Endothelial cell of umbilical vein (primary cell): ENCODE measurements at regions not wholly inside any gene's neighbourhood (a gene's known extent, or its start where the extent isn't known, plus 50 kb on each side); places are given as distances from the start of the nearest gene placed in this dataset.

Experiments used
- BruUV-seq: library from RNA; stranded (reverse); fragments of 400-500 nt; replicated peaks from 2 replicates; lab custom pipeline; 2021; lab: Mats Ljungman, UMichigan
- CTCF ChIA-PET: fragments of 300-600, 350-600 bp; sonication (Branson Sonifier 250); formaldehyde crosslinking; loops from one replicate; lab custom pipeline; 2021; ENCODE audit warnings: antibody characterized with exemption, inconsistent platforms; lab: Charles Lee
- POLR2A ChIA-PET: fragments of 300-600, 350-600 bp; sonication (Branson Sonifier 250); formaldehyde crosslinking; loops from one replicate; lab custom pipeline; 2021; ENCODE audit warnings: antibody characterized with exemption, inconsistent platforms; lab: Charles Lee
- DNase-seq: peaks from one replicate; pipeline ENCODE4 v3.0.0-alpha.2; 2011; ENCODE audit warnings: low read depth, low spot score
- FAIRE-seq: peaks from 2 replicates; lab custom pipeline; 2011; peaks lifted over from hg19 to GRCh38; lab: Jason Lieb, UNC
- H2AFZ ChIP-seq: 2 replicates; pipeline ENCODE4 v1.6.0; 2012; ENCODE audit warnings: low read depth, low read length, control low read depth, inconsistent platforms
- H3K27ac ChIP-seq: 2 replicates; pipeline ENCODE4 v1.5.1; 2011; ENCODE audit warnings: low read depth, mild to moderate bottlenecking, control low read depth, low read length, moderate library complexity; ENCODE audit not compliant: insufficient read depth
- H3K27me3 ChIP-seq, 2 experiments: 2 replicates each; pipeline versions ENCODE4 v1.6.0 to v1.6.1; 2011; ENCODE audit warnings: low read length in 2 of 2, mixed read lengths in 1 of 2; ENCODE audit not compliant: control insufficient read depth in 2 of 2, insufficient read depth in 2 of 2
- H3K36me3 ChIP-seq, 2 experiments: 2 replicates in 1 of 2; 3 replicates in 1 of 2; pipeline ENCODE4 v1.5.1; 2011; ENCODE audit warnings: low read length in 2 of 2, mild to moderate bottlenecking in 1 of 2, moderate library complexity in 1 of 2; ENCODE audit not compliant: control insufficient read depth in 2 of 2, insufficient read depth in 2 of 2; ENCODE audit errors: extremely low read depth in 1 of 2
- H3K4me1 ChIP-seq: 3 replicates; pipeline ENCODE4 v1.5.1; 2011; ENCODE audit warnings: mild to moderate bottlenecking, low read length; ENCODE audit not compliant: control insufficient read depth, insufficient read depth; ENCODE audit errors: extremely low read depth
- H3K4me2 ChIP-seq: 2 replicates; pipeline ENCODE4 v1.6.1; 2011; ENCODE audit warnings: low read length, control low read depth, mixed read lengths; ENCODE audit not compliant: insufficient read depth
- H3K4me3 ChIP-seq, 3 experiments: fragments of 200-600 bp in 1 of 3; sonication (generic), shearing (Covaris generic) in 1 of 3; replicated peaks in 1 of 3; 2 replicates each; pipeline ENCODE4 v1.5.1; 2011 to 2016; ENCODE audit warnings: control low read depth in 3 of 3, low read length in 3 of 3, mild to moderate bottlenecking in 2 of 3, inconsistent platforms in 1 of 3, low read depth in 1 of 3, moderate library complexity in 1 of 3; ENCODE audit not compliant: insufficient read depth in 1 of 3
- H3K79me2 ChIP-seq: 2 replicates; pipeline ENCODE4 v1.6.0; 2012; ENCODE audit warnings: low read length, inconsistent platforms; ENCODE audit not compliant: control insufficient read depth, insufficient read depth
- H3K9ac ChIP-seq: replicated peaks from 2 replicates; pipeline ENCODE3; 2011; ENCODE audit warnings: low read length, control low read depth; ENCODE audit not compliant: insufficient read depth; ENCODE audit errors: extremely low read depth
- H3K9me1 ChIP-seq: replicated peaks from 3 replicates; pipeline ENCODE4 v1.6.0; 2011; ENCODE audit warnings: mild to moderate bottlenecking, low read length; ENCODE audit not compliant: control insufficient read depth, insufficient read depth; ENCODE audit errors: extremely low read depth
- H3K9me3 ChIP-seq: replicated peaks from 2 replicates; pipeline ENCODE4 v1.5.1; 2012; ENCODE audit warnings: low read length, inconsistent platforms; ENCODE audit not compliant: control insufficient read depth, insufficient read depth
- H4K20me1 ChIP-seq: replicated peaks from 2 replicates; pipeline ENCODE3; 2011; ENCODE audit warnings: mild to moderate bottlenecking, low read length; ENCODE audit not compliant: control insufficient read depth, insufficient read depth; ENCODE audit errors: extremely low read depth
- CTCF ChIP-seq, 2 donors: IDR thresholded peaks; 1 replicate in 1 of 2; 2 replicates in 1 of 2; pipeline ENCODE4 v1.5.1; 2011; ENCODE audit warnings: low read length in 2 of 2, mild to moderate bottlenecking in 2 of 2, moderate library complexity in 2 of 2, control low read depth in 1 of 2, inconsistent platforms in 1 of 2, low read depth in 1 of 2; ENCODE audit not compliant: insufficient read depth in 1 of 2; ENCODE audit errors: extremely low read depth in 1 of 2
- EZH2 ChIP-seq: IDR thresholded peaks from 2 replicates; pipeline ENCODE4 v1.6.1; 2012; ENCODE audit warnings: borderline replicate concordance, low read depth, mild to moderate bottlenecking, moderate library complexity, low read length, inconsistent platforms; ENCODE audit not compliant: severe bottlenecking
- FOS ChIP-seq: IDR thresholded peaks from 2 replicates; pipeline ENCODE4 v1.6.1; 2011; ENCODE audit warnings: mild to moderate bottlenecking, low read length, moderate library complexity, borderline replicate concordance; ENCODE audit not compliant: insufficient read depth
- JUN ChIP-seq: IDR thresholded peaks from 2 replicates; pipeline ENCODE4 v1.6.1; 2011; ENCODE audit warnings: borderline replicate concordance, low read depth; ENCODE audit not compliant: insufficient read length, insufficient read depth
- MAX ChIP-seq: IDR thresholded peaks from 2 replicates; pipeline ENCODE4 v1.6.1; 2011; ENCODE audit not compliant: insufficient read depth, insufficient read length
- MYC ChIP-seq: IDR thresholded peaks from one replicate; pipeline ENCODE4 v1.6.1; 2011; ENCODE audit warnings: mild to moderate bottlenecking, low read depth, low read length
- POLR2A ChIP-seq: IDR thresholded peaks from 2 replicates; pipeline ENCODE4 v1.6.1; 2012; ENCODE audit warnings: low read depth, mild to moderate bottlenecking, control low read depth, low read length
- POLR2AphosphoS5 ChIP-seq: IDR thresholded peaks from 2 replicates; pipeline ENCODE4 v1.6.1; 2012; ENCODE audit warnings: low read depth, mild to moderate bottlenecking, control low read depth, low read length, moderate library complexity; ENCODE audit not compliant: insufficient read depth
- dilution Hi-C: fragments of 300-500 bp; cut with MboI; formaldehyde crosslinking; loops from one replicate; pipeline ENCODE4 v1.15.0; 2019; ENCODE audit warnings: low sequenced_read_pairs; ENCODE audit not compliant: extremely low pct_ligation_motif_present
- intact Hi-C: fragments of 100-400 bp; cut with micrococcal nuclease; formaldehyde crosslinking; loops from one replicate; pipeline ENCODE4 v1.10.0; 2022

- FAIRE-seq: no peak
- ChIA-PET CTCF (interaction anchor here (0.5 kb wide), 1 partner anchor 601 kb away, joined by 3 read pairs; no protein-coding TSS in a partner anchor), POLR2A (no interaction called here)
- Histone ChIP-seq H3K4me2 (no peak overlapping the region), H3K27ac (no peak overlapping the region), H3K4me3 (no peak overlapping the region), H3K9ac (no peak overlapping the region), H3K4me1 (no peaks in the 10 kb centered on the region), H3K9me3 (no peaks in the 10 kb centered on the region), H3K9me1 (no peaks in the 10 kb centered on the region), H4K20me1 (no peaks in the 10 kb centered on the region), H3K36me3 (no peaks in the 10 kb centered on the region), H3K79me2 (no peaks in the 10 kb centered on the region), H3K27me3 (no peaks in the 10 kb centered on the region), H2AFZ (no peak overlapping the region)
- no TSS peak for BruUV-seq
- dilution Hi-C loops (no loop called here), intact Hi-C loops (no loop called here)
- no peak for DNase-seq
- no peak for TF ChIP-seq MYC
- no peak for TF ChIP-seq POLR2A
- TF ChIP-seq CTCF (IDR thresholded peaks at IDR 0.05; ENCODE audit: extremely low read depth in 1 of 2, insufficient read depth in 1 of 2, low read depth in 1 of 2, low read length in 2 of 2): no peak
Measured at GRCh38 chr6:156121973-156122372, 655.2 kb upstream of the ARID1B start.

GRCh38 chr6:156114541-156114940 lies 658.9 kb upstream of the NOX3 start:
- TF ChIP-seq EZH2 (no peak), CTCF (IDR thresholded peaks at IDR 0.05; ENCODE audit: extremely low read depth in 1 of 2, insufficient read depth in 1 of 2, low read depth in 1 of 2, low read length in 2 of 2) (no peak), MAX (no peak), JUN (no peak), FOS (no peak), POLR2AphosphoS5 (no peak)
- Histone ChIP-seq H3K4me2 (no peak overlapping the region), H3K9me1 (no peaks in the 10 kb centered on the region), H3K27me3 (no peaks in the 10 kb centered on the region), H3K27ac (no peak overlapping the region), H3K4me3 (no peak overlapping the region), H3K9ac (no peak overlapping the region), H4K20me1 (no peaks in the 10 kb centered on the region), H2AFZ (no peak overlapping the region), H3K36me3 (no peaks in the 10 kb centered on the region), H3K79me2 (no peaks in the 10 kb centered on the region), H3K9me3 (no peaks in the 10 kb centered on the region), H3K4me1 (no peaks in the 10 kb centered on the region)
- intact Hi-C loops: no loop called here
- ChIA-PET POLR2A (no interaction called here), CTCF (no interaction called here)
- no TSS peak for BruUV-seq
- dilution Hi-C loops: no loop called here
- DNase-seq: no peak
- no peak for FAIRE-seq
